Parathyroid adenoma (tissue), 2 donors: ENCODE measurements at regions not wholly inside any gene's neighbourhood (a gene's known extent, or its start where the extent isn't known, plus 50 kb on each side); places are given as distances from the start of the nearest gene placed in this dataset.

ENCODE experiments used
- H2AFZ ChIP-seq: fragments of 300-600 bp; sonication (generic); one replicate; pipeline ENCODE4 v1.7.0; 2017; ENCODE audit warnings: antibody characterized with exemption, mild to moderate bottlenecking
- H3K27ac ChIP-seq: fragments of 300-600 bp; sonication (generic); one replicate; pipeline ENCODE4 v1.7.0; 2017
- H3K27me3 ChIP-seq: fragments of 300-600 bp; sonication (generic); one replicate; pipeline ENCODE4 v1.7.0; 2017; ENCODE audit warnings: low read length; ENCODE audit not compliant: control insufficient read depth, insufficient read depth
- H3K36me3 ChIP-seq: fragments of 300-600 bp; sonication (generic); one replicate; pipeline ENCODE4 v1.7.0; 2017; ENCODE audit warnings: low read length; ENCODE audit not compliant: control insufficient read depth, insufficient read depth
- H3K4me1 ChIP-seq: fragments of 300-600 bp; sonication (generic); one replicate; pipeline ENCODE4 v1.7.0; 2017; ENCODE audit warnings: control low read depth
- H3K4me2 ChIP-seq: fragments of 300-600 bp; sonication (generic); one replicate; pipeline ENCODE4 v1.7.0; 2017; ENCODE audit warnings: low read length
- H3K4me3 ChIP-seq: fragments of 300-600 bp; sonication (generic); one replicate; pipeline ENCODE4 v1.7.0; 2017; ENCODE audit warnings: low read depth, low read length
- H3K79me2 ChIP-seq: fragments of 300-600 bp; sonication (generic); one replicate; pipeline ENCODE4 v1.7.0; 2017; ENCODE audit warnings: control low read depth
- H3K9ac ChIP-seq: fragments of 300-600 bp; sonication (generic); one replicate; pipeline ENCODE4 v1.7.0; 2017; ENCODE audit warnings: mild to moderate bottlenecking
- H3K9me3 ChIP-seq: fragments of 300-600 bp; sonication (generic); one replicate; pipeline ENCODE4 v1.7.0; 2017; ENCODE audit warnings: low read length; ENCODE audit not compliant: control insufficient read depth
- CTCF ChIP-seq: fragments of 300-600 bp; sonication (generic); IDR thresholded peaks from one replicate; pipeline ENCODE4 v1.7.0; 2017; ENCODE audit warnings: antibody characterized with exemption, mild to moderate bottlenecking
- donor health status: primary hyperparathyroidism.

- H3K9ac ChIP-seq = no peak overlapping the region
- no peak overlapping the region for H3K4me3 ChIP-seq
- no peak overlapping the region for H2AFZ ChIP-seq
- TF ChIP-seq CTCF = no peak
- no peak overlapping the region for H3K4me2 ChIP-seq
- H3K27ac ChIP-seq = no peak overlapping the region
- H3K79me2 ChIP-seq = no peaks in the 10 kb centered on the region
- H3K4me1 ChIP-seq = no peaks in the 10 kb centered on the region
- H3K9me3 ChIP-seq = no peaks in the 10 kb centered on the region
- H3K27me3 ChIP-seq = no peaks in the 10 kb centered on the region
- no peaks in the 10 kb centered on the region for H3K36me3 ChIP-seq
Measured at GRCh38 chr1:184141361-184141880, 89.9 kb downstream of the TSEN15 start.

- H3K4me1 ChIP-seq = no peaks in the 10 kb centered on the region
- no peaks in the 10 kb centered on the region for H3K9me3 ChIP-seq
- no peak for TF ChIP-seq CTCF
- no peak overlapping the region for H2AFZ ChIP-seq
- no peak overlapping the region for H3K4me3 ChIP-seq
- H3K79me2 ChIP-seq = no peaks in the 10 kb centered on the region
- no peak overlapping the region for H3K9ac ChIP-seq
- H3K27ac ChIP-seq = no peak overlapping the region
- H3K4me2 ChIP-seq = no peak overlapping the region
- no peaks in the 10 kb centered on the region for H3K27me3 ChIP-seq
- no peaks in the 10 kb centered on the region for H3K36me3 ChIP-seq
Measured at GRCh38 chr1:184143449-184143848, 91.9 kb downstream of the TSEN15 start.

GRCh38 chr1:184145083-184145482 is 93.6 kb downstream of the TSEN15 start:
- no peak overlapping the region for H3K4me3 ChIP-seq
- no peak for TF ChIP-seq CTCF

GRCh38 chr1:184146202-184146601 is 94.7 kb downstream of the TSEN15 start:
- H3K79me2 ChIP-seq = no peaks in the 10 kb centered on the region
- H3K27ac ChIP-seq = no peak overlapping the region
- no peak overlapping the region for H3K4me2 ChIP-seq
- no peaks in the 10 kb centered on the region for H3K4me1 ChIP-seq
- H3K36me3 ChIP-seq = no peaks in the 10 kb centered on the region
- no peaks in the 10 kb centered on the region for H3K27me3 ChIP-seq
- H3K4me3 ChIP-seq = no peak overlapping the region
- no peaks in the 10 kb centered on the region for H3K9me3 ChIP-seq
- TF ChIP-seq CTCF = no peak
- H2AFZ ChIP-seq = no peak overlapping the region
- H3K9ac ChIP-seq = no peak overlapping the region

More at GRCh38 chr1:184145083-184145482, 93.6 kb downstream of the TSEN15 start:
- Histone ChIP-seq H3K9ac (no peak overlapping the region), H3K79me2 (no peaks in the 10 kb centered on the region), H3K9me3 (no peaks in the 10 kb centered on the region), H3K27ac (no peak overlapping the region), H2AFZ (no peak overlapping the region), H3K27me3 (no peaks in the 10 kb centered on the region), H3K4me1 (no peaks in the 10 kb centered on the region), H3K36me3 (no peaks in the 10 kb centered on the region), H3K4me2 (no peak overlapping the region)

- no peak overlapping the region for H3K4me3 ChIP-seq
- H3K36me3 ChIP-seq = no peaks in the 10 kb centered on the region
- H3K79me2 ChIP-seq = no peaks in the 10 kb centered on the region
- H2AFZ ChIP-seq = no peak overlapping the region
- H3K4me1 ChIP-seq = no peaks in the 10 kb centered on the region
- no peak overlapping the region for H3K9ac ChIP-seq
- no peak overlapping the region for H3K4me2 ChIP-seq
- H3K27ac ChIP-seq = no peak overlapping the region
- H3K27me3 ChIP-seq = no peaks in the 10 kb centered on the region
- TF ChIP-seq CTCF = no peak
- no peaks in the 10 kb centered on the region for H3K9me3 ChIP-seq
Measured at GRCh38 chr1:184150776-184151531, 99.4 kb downstream of the TSEN15 start.
